CD14-positive monocyte (primary cell): ENCODE measurements at regions not wholly inside any gene's neighbourhood (a gene's known extent, or its start where the extent isn't known, plus 50 kb on each side); places are given as distances from the start of the nearest gene placed in this dataset.

Experiments
- DNase-seq, 3 donors: peaks; one replicate each; pipeline ENCODE4 v3.0.0-alpha.2; 2011 to 2022
- H2AFZ ChIP-seq: 2 replicates; pipeline ENCODE4 v1.6.0; 2012; ENCODE audit warnings: mild to moderate bottlenecking, low read depth, low read length, inconsistent platforms; ENCODE audit not compliant: insufficient read depth, poor library complexity, severe bottlenecking
- H3K27ac ChIP-seq, 2 donors: 1 replicate in 1 of 2; 2 replicates in 1 of 2; pipeline ENCODE4 v1.5.1; 2012 to 2013; ENCODE audit warnings: low read length in 2 of 2, control low read depth in 1 of 2, inconsistent platforms in 1 of 2, low read depth in 1 of 2, mild to moderate bottlenecking in 1 of 2
- H3K27me3 ChIP-seq, 2 donors: one replicate each; pipeline versions ENCODE4 v1.6.0 to v1.6.1; 2011 to 2013; ENCODE audit warnings: low read length in 2 of 2; ENCODE audit not compliant: control insufficient read depth in 2 of 2, insufficient read depth in 2 of 2
- H3K36me3 ChIP-seq, 2 donors: replicated peaks in 1 of 2; 1 replicate in 1 of 2; 2 replicates in 1 of 2; pipeline versions ENCODE4 v1.5.1 to v1.6.1; 2012 to 2013; ENCODE audit warnings: low read length in 2 of 2, control low read depth in 1 of 2, inconsistent platforms in 1 of 2, mild to moderate bottlenecking in 1 of 2; ENCODE audit not compliant: insufficient read depth in 2 of 2, control insufficient read depth in 1 of 2
- H3K4me1 ChIP-seq, 2 donors: 1 replicate in 1 of 2; 2 replicates in 1 of 2; pipeline versions ENCODE4 v1.5.1 to v1.6.1; 2012 to 2013; ENCODE audit warnings: low read length in 2 of 2, control low read depth in 1 of 2, inconsistent platforms in 1 of 2, mild to moderate bottlenecking in 1 of 2, moderate library complexity in 1 of 2; ENCODE audit not compliant: insufficient read depth in 2 of 2, control insufficient read depth in 1 of 2
- H3K4me2 ChIP-seq: replicated peaks from 2 replicates; pipeline ENCODE3; 2012; ENCODE audit warnings: low read length, moderate library complexity, mild to moderate bottlenecking; ENCODE audit not compliant: poor library complexity, severe bottlenecking; ENCODE audit errors: extremely low read depth
- H3K4me3 ChIP-seq, 3 experiments: fragments of 200-600 bp in 1 of 3; sonication (generic) in 1 of 3; replicated peaks in 1 of 3; 1 replicate in 2 of 3; 2 replicates in 1 of 3; pipeline ENCODE4 v1.5.1; 2011 to 2013; ENCODE audit warnings: low read length in 3 of 3, mild to moderate bottlenecking in 3 of 3, control low read depth in 2 of 3, low read depth in 2 of 3, inconsistent platforms in 1 of 3, moderate library complexity in 1 of 3
- H3K79me2 ChIP-seq: 2 replicates; pipeline ENCODE4 v1.6.0; 2012; ENCODE audit warnings: mild to moderate bottlenecking, control low read depth, inconsistent platforms, low read length, moderate library complexity; ENCODE audit not compliant: insufficient read depth
- H3K9ac ChIP-seq: 2 replicates; pipeline ENCODE4 v1.6.0; 2017; ENCODE audit warnings: low read length, mild to moderate bottlenecking; ENCODE audit not compliant: insufficient read depth, poor library complexity, severe bottlenecking
- H3K9me3 ChIP-seq, 2 donors: replicated peaks in 1 of 2; 1 replicate in 1 of 2; 2 replicates in 1 of 2; pipeline versions ENCODE4 v1.5.1 to v1.6.1; 2012 to 2013; ENCODE audit warnings: low read length in 2 of 2, control low read depth in 1 of 2; ENCODE audit not compliant: control insufficient read depth in 1 of 2, insufficient read depth in 1 of 2
- H4K20me1 ChIP-seq: 2 replicates; pipeline ENCODE4 v1.6.0; 2012; ENCODE audit warnings: mild to moderate bottlenecking, low read length, control low read depth, moderate library complexity; ENCODE audit not compliant: insufficient read depth
- H3K27ac Mint-ChIP-seq, 7 donors: one replicate each; pipeline ENCODE4 v1.8.0; 2020; ENCODE audit warnings: mild to moderate bottlenecking in 7 of 7, mixed read lengths in 7 of 7, moderate library complexity in 6 of 7, inconsistent platforms in 2 of 7
- H3K27me3 Mint-ChIP-seq, 3 donors: one replicate each; pipeline ENCODE4 v1.8.0; 2021 to 2022; ENCODE audit warnings: low read depth in 3 of 3, mild to moderate bottlenecking in 3 of 3, mixed read lengths in 3 of 3, moderate library complexity in 3 of 3, inconsistent platforms in 1 of 3
- H3K36me3 Mint-ChIP-seq, 2 donors: one replicate each; pipeline ENCODE4 v1.8.0; 2020; ENCODE audit warnings: mixed read lengths in 2 of 2, inconsistent platforms in 1 of 2, mild to moderate bottlenecking in 1 of 2
- H3K4me1 Mint-ChIP-seq: one replicate; pipeline ENCODE4 v1.8.0; 2020; ENCODE audit warnings: mild to moderate bottlenecking, mixed read lengths
- H3K4me3 Mint-ChIP-seq, 2 donors: one replicate each; pipeline ENCODE4 v1.8.0; 2020; ENCODE audit warnings: mild to moderate bottlenecking in 2 of 2, mixed read lengths in 2 of 2, moderate library complexity in 1 of 2
- H3K9me3 Mint-ChIP-seq, 7 donors: one replicate each; pipeline ENCODE4 v1.8.0; 2020 to 2022; ENCODE audit warnings: mixed read lengths in 7 of 7, mild to moderate bottlenecking in 6 of 7, moderate library complexity in 6 of 7, inconsistent platforms in 2 of 7
- CTCF ChIP-seq: fragments of 200-600 bp; IDR thresholded peaks from one replicate; pipeline ENCODE4 v1.8.0; 2022; ENCODE audit warnings: antibody characterized with exemption, mild to moderate bottlenecking
- WGBS: methylation state at CpG from one replicate; pipeline ENCODE4 v1.1.5; 2013; ENCODE audit warnings: missing lambda C conversion rate; ENCODE audit not compliant: insufficient coverage; 5-methylcytosine and 5-hydroxymethylcytosine counted together
- intact Hi-C, 2 donors: fragments of 100-400 bp; cut with micrococcal nuclease; formaldehyde crosslinking; loops; one replicate each; pipeline versions ENCODE4 v1.15.0 to v1.15.1; 2023

DNA sequence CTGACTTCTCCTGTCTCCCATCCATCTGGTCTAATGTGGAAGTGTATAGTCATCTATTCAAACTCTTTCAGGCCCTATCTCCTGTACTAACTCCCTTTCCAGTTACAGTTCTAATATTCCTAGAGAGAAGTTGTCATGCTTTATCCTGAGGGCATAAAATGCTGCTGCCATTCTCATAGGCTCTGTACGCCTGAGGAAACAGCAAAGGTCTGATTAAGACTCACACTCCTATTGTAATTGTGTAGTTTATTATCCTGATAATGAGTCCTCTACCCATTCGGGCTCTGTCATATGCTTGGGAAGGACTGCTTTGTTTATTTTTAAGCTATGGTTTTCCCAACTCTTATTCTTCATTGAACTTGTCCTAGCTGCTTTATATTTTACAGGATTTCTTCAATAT lies 290.4 kb downstream of the TMEM38B start:
- Mint-ChIP-seq H3K9me3 (peaks cover 0 to 3% (median 0%) of the 10 kb centered on the region in 7 donors), H3K27ac (no peak overlapping the region), H3K36me3 (no peaks in the 10 kb centered on the region), H3K4me3 (no peak overlapping the region), H3K27me3 (peaks cover 0 to 1% (median 0%) of the 10 kb centered on the region in 3 donors), H3K4me1 (no peaks in the 10 kb centered on the region)
- intact Hi-C loops: no loop called here
- Histone ChIP-seq H3K9me3 (no peaks in the 10 kb centered on the region), H3K36me3 (no peaks in the 10 kb centered on the region), H3K79me2 (no peaks in the 10 kb centered on the region), H4K20me1 (no peaks in the 10 kb centered on the region), H3K4me3 (no peak overlapping the region), H3K27ac (no peak overlapping the region), H3K27me3 (no peaks in the 10 kb centered on the region), H3K4me1 (no peaks in the 10 kb centered on the region), H3K4me2 (no peak overlapping the region), H2AFZ (no peak overlapping the region), H3K9ac (no peak overlapping the region)
- no peak for TF ChIP-seq CTCF
- no peak for DNase-seq
- WGBS: no CpG with 5 or more reads among the region's 2 CpGs

DNA sequence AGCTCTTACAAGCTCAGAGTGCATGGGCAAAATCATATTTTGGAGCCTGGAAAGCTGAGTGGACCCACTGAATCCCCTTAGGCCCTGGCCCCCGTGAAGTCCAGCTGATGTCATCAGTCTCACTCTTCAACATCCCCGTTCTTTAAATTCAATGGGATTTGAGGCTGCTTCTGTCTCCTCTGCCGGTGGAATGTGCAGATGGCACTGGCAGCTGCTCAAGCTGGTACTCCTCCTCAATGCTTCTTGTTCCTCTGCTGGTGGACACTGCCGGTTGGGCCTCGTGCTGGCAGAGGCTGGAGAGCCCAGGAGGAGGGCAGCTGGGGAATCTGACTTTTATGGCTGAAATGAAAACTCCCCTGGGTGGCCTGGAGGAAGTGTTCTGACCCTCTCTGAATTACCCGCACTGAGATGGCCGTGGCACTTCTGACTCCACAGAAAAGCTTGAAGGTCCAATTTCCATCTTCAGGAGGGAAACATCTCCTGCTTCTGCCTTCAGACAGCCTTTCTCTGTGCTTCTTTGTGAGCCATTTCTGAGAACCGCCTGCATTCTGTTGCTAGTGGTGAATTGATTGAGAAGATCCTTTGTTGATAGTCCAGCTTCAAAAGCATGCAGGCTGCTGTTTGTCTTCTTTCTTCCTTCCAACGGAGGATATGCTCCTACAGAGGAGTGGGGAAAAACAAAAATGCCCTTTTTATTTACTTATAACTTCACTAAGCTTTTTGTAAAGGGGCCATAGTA lies 298.9 kb downstream of the TMEM38B start:
- TF ChIP-seq CTCF: no peak
- H3K4me2 ChIP-seq: no peak overlapping the region
- H3K9ac ChIP-seq: no peak overlapping the region
- no peak overlapping the region for H3K4me3 ChIP-seq
- no peaks in the 10 kb centered on the region for H4K20me1 ChIP-seq
- H3K36me3 Mint-ChIP-seq: no peaks in the 10 kb centered on the region
- no peaks in the 10 kb centered on the region for H3K9me3 ChIP-seq
- intact Hi-C loops: no loop called here
- H3K36me3 ChIP-seq: no peaks in the 10 kb centered on the region
- H3K4me1 Mint-ChIP-seq: no peaks in the 10 kb centered on the region
- no peak overlapping the region for H3K4me3 Mint-ChIP-seq
- WGBS: 76% methylated on average over 8 of the region's 9 CpGs
- no peak for DNase-seq
- H3K27ac Mint-ChIP-seq: no peak overlapping the region
- H2AFZ ChIP-seq: no peak overlapping the region
- no peaks in the 10 kb centered on the region for H3K4me1 ChIP-seq
- H3K27me3 Mint-ChIP-seq: peaks cover 0 to 1% (median 0%) of the 10 kb centered on the region in 3 donors
- peaks cover 0 to 2% (median 0%) of the 10 kb centered on the region in 7 donors for H3K9me3 Mint-ChIP-seq
- no peak overlapping the region for H3K27ac ChIP-seq
- no peaks in the 10 kb centered on the region for H3K27me3 ChIP-seq
- no peaks in the 10 kb centered on the region for H3K79me2 ChIP-seq
